ENCODE measurements at regions not wholly inside any gene's neighbourhood (a gene's known extent, or its start where the extent isn't known, plus 50 kb on each side); places are given as distances from the start of the nearest gene placed in this dataset.

GRCh38 chr2:136209561-136210454 lies 91.9 kb upstream of the CXCR4 start:
- DNase-seq, result no peak

- DNase-seq, result no peak
Measured at GRCh38 chr2:136208682-136209420, 90.9 kb upstream of the CXCR4 start.

DNA sequence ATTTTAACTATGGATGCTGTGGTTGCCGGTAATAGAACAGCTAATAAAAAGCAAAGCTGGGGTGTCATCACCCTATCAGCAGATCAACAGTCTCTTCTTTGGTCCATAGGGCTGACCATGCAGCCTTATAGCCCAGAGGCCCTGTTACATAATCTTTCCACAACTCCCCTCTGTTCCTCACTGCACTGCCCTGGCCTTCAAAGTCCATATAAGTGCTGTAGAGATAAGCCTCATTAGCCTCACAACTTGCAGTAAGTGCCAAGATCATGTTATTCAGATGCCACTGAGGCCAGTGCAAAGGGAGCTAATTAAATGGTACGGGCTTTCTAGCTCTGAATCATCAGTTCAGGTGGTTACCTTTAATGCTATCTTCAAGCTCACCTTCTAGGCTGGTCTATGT lies 89.7 kb upstream of the CXCR4 start:
- no peak for DNase-seq

DNA sequence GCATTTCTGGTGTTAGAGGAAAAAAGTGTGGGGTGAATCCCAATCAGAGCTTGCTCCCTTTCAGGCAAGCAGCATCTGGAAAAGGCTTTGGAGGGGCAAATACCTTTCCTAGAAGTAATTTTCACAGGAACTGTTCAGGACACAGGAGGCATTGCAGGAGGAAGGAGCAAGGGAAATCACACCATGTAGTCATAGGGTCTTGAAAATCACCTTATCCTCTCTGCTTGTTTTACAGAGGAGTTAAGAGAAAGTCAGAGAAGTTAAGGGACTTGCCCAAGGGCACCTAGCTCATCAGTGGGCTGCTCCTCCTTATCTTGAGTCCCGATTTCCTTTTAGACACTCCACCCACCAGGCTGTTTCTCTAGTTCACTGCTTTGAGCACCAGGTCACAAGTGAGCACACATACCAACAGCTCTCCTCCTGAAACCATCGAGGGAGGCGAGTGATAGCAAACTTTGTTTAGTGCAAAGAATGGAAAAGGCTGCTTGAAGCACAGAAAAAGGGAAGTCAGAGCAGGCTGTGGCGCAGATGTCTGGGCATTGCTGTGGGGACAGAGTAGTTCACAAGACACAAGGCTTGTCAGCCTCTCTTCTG lies 89.2 kb upstream of the CXCR4 start:
- DNase-seq, result no peak

GRCh38 chr2:136206613-136207012 lies 88.7 kb upstream of the CXCR4 start:
- DNase-seq, result no peak

DNA sequence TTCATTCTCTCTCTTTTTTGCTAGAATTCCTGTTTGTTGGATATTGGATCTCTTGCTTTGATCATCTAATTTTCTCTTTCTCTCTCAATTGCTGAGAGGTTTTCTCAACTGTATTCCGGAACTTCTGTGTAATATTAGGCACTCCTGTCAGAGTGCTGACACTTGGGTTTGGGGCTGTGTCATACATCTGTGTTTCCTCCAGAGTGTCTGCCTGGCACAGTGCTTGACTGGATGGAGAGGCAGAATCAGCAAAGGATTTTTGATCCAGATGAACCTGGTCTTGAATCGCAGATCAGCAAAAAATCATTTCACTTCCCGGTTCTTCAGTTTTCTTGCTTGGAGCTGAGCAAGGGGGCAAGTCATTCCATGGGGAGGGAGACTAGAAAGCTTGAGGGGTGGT lies 87.7 kb upstream of the CXCR4 start:
- DNase-seq, result no peak

- no peak for DNase-seq
Measured at GRCh38 chr2:136204971-136205370, 87.0 kb upstream of the CXCR4 start.

DNA sequence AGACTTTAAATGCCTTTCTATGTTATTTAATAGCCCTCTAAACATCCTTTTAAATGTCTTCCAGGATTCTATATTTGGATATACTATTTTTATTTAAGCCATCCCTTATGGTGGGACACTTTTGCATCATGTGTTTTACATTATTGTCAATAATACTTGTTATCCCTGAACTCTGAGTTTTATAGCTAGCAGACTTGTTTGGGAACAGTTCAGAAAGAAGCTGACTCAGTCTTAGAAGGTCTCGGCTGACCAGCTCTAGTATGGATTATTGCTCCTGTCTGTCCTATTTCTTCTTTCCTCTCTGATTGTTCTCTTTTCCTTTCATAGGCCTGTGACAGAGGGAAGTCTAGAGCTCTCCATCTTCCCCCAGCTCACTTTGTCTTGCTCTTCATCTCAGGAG lies 77.3 kb upstream of the CXCR4 start:
- DNase-seq, result no peak

- no peak for DNase-seq
Measured at GRCh38 chr2:136191041-136191440, 73.1 kb upstream of the CXCR4 start.

DNA sequence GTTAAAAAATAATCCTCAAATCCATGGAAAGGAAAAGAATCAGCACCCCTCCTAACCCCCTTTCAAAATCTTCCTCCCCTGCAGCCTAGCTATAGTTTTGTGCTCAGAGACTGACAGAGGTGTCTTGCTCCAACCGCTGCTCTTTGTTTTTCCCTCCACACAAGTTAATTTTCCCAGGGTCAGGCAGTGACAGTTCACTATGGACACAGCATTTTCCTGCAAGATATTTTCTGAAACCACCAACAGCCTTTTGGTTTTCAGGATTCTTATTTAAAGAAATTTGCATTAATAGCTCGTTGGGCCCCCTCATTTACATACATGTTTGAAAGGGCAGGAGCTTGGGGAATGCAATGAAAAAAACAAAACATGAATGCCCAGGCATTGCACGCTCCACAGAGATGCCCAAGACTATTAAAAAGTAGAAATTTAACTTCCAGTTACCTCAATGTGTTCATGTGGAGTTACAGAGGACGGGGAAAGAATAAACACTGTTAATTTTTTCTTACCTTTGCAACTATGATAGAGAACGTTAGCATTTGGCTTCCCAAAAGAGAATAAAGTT lies 71.4 kb upstream of the CXCR4 start:
- no peak for DNase-seq

DNA sequence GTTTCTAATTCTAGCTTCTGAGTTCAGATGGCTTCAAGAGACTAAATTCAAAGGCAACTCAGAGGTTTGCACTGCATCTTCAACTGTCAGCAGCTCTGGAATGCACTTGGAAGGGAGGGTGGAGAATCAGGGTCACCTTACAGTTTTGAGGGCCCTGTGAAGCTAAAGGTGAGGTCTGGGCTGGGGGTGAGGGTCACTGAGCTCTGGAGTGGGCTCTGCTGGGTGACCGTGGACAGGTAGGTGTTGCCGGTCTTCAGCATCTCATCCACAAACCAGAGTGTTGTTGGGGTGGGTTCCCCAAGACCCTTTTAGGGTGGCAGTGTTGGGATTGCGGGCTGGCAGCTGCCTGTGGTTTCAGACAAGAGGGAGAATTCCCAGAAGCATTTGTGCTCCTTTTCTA lies 70.1 kb upstream of the CXCR4 start:
- DNase-seq, result no peak

- no peak for DNase-seq
Measured at GRCh38 chr2:136185981-136186776, 68.2 kb upstream of the CXCR4 start.

- no peak for DNase-seq
Measured at GRCh38 chr2:136183097-136183496, 65.1 kb upstream of the CXCR4 start.

DNA sequence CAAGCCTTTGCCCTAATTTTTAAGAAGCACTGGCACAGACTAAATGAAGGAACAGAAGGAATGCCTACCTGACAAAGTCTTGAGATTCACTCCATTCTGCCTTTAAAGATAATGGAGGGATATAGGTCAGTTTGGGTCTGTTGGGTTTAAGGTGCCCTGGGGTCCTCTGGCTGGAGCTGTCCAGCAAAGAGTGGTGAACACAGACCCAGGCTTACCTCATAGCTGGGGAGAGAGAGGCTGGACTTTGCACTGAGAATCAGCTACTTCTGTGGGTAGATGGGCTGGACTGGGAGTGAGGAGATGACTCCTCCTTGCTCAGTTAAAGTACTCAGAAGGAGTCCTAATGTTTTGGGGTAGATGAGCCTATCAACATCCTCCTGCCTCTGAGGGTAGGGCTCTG lies 64.4 kb upstream of the CXCR4 start:
- no peak for DNase-seq

DNA sequence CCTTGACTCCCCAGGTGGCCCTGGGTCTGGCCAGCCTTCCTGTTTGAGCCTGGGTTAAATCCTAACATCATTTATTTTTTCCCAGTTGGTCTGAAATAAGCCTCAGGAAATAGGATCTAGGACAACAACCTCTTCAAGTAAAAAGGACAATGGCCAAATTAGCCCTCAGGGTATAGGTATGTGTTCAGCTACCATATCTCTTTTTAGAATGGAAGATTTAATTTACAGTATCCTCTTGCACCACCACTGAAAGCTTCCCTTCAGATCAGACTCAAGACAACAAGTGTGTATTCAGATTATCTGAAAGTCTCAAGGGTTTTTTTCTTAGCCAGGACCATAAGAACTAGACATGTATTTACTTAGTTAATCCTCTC lies 61.6 kb upstream of the CXCR4 start:
- DNase-seq, result no peak

- DNase-seq, result no peak
Measured at GRCh38 chr2:136178941-136179601, 61.1 kb upstream of the CXCR4 start.

- no peak for DNase-seq
Measured at GRCh38 chr2:136175868-136176267, 57.9 kb upstream of the CXCR4 start.

- DNase-seq, result no peak
Measured at GRCh38 chr2:136175466-136175865, 57.5 kb upstream of the CXCR4 start.

DNA sequence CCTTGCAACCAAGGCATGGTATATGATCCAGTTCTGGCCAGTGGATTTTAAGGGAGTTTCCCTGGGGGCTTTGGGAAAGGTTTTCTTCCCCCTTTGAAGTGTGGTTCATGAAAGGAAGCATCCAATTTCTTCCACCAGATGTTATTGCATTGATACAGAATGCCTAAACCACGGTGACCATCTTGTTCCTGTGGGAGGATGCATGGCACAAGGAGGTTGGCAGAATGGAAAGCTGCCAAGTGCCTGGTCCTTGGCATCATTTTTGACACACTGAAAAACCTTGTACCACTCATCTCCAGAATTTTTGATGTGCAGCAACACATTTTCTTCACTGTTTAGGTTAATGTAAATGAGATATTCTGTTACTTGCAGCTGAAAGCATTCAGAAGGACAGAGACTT lies 55.2 kb upstream of the CXCR4 start:
- DNase-seq, result no peak

GRCh38 chr2:136171223-136171622 lies 53.3 kb upstream of the CXCR4 start:
- DNase-seq, result no peak

GRCh38 chr2:136168720-136169119 lies 50.8 kb upstream of the CXCR4 start:
- no peak for DNase-seq
